ENCODE measurements at regions not wholly inside any gene's neighbourhood (a gene's known extent, or its start where the extent isn't known, plus 50 kb on each side); places are given as distances from the start of the nearest gene placed in this dataset.
"Not testable (repeated sequence)": the region's sequence is repeated elsewhere in the genome, so short reads cannot be mapped to it uniquely, and the experiment has no call there.

DNA sequence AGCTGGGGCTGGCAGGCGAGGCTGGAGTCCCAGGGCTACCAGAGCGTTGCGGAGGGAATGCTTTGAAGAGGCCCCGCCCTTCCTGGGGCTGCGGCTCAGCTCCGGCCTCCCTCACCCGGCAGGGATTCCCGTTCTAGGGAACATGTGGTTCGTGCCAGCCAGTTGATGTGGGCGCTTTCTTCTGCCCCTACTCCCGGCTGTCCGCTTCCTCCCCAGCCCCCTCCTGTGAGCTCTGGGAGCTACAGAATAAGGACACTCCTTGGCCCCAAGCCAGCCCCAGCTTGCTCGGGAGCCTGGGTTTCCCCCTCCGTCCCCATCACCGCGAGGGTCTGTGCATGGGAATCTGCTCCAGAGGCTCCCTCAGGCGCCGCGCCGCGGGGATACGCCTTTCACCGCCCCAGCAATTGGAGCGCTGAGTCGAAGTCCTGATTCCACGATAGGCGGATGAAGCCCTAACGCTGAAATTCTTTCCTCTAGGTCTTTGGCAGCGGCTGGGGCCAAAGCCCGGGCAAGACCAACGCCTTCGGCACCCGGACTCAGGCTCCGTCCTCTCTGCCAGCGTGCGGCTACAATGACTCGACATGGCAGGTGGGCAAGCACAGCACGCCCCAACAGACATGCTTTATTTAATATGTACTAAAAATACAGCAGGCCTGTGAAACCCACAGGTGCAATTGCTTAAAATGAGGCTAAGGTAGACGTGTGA is 69.5 kb downstream of the KLF15 start:
- TF ChIP-seq, protein P1, sequence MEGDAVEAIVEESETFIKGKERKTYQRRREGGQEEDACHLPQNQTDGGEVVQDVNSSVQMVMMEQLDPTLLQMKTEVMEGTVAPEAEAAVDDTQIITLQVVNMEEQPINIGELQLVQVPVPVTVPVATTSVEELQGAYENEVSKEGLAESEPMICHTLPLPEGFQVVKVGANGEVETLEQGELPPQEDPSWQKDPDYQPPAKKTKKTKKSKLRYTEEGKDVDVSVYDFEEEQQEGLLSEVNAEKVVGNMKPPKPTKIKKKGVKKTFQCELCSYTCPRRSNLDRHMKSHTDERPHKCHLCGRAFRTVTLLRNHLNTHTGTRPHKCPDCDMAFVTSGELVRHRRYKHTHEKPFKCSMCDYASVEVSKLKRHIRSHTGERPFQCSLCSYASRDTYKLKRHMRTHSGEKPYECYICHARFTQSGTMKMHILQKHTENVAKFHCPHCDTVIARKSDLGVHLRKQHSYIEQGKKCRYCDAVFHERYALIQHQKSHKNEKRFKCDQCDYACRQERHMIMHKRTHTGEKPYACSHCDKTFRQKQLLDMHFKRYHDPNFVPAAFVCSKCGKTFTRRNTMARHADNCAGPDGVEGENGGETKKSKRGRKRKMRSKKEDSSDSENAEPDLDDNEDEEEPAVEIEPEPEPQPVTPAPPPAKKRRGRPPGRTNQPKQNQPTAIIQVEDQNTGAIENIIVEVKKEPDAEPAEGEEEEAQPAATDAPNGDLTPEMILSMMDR (conservative IDR thresholded peaks at IDR 0.05; ENCODE audit: low read depth, low read length): no peak
- peak overlapping the region; percentile 55 for H3K4me3 ChIP-seq (ENCODE audit: low read depth, low read length)

DNA sequence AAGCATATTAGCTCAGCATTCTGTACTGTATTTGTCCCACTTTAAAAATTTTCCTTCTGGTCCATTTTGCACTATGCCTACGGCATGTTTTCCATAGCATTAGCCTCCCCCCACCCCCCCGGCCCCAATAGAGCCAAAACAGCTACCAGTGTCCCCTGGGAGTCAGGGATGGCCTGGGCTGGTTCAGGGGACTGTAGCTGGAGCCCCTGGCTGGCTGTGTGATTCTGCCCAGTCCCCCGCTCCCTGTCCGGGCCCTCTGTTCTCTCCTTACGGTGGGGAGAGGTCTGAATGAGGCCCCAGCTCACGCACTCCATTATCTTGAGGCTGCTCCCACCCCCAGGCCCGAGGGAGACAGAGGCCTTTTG is 70.1 kb downstream of the KLF15 start:
- peak overlapping the region; percentile 55 for H3K4me3 ChIP-seq (ENCODE audit: low read depth, low read length)
- DNase-seq (ENCODE audit: low read depth): no peak
- TF ChIP-seq, protein P1 (conservative IDR thresholded peaks at IDR 0.05; ENCODE audit: low read depth, low read length): no peak

More for the DNA sequence above, 69.5 kb downstream of the KLF15 start:
- peak; percentile 49 for DNase-seq (ENCODE audit: low read depth)

DNA sequence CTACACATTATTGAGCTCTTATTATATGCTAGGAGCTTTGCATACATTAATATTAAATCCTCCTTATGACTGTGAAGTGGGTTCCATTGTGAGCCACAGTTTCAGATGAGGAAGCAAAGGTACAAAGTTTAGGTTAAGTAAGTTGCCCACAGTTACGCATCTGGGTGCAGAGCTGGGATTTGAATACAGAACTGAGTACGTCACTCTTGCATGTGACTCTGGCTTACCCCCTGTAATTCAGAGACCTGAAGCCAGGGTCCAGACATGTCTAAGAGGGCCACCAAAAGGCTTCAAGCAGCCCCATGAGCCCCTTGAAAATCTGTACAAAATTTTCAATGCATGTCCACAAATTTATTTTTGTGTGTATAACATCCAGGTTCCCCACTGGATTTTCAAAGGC is 71.8 kb downstream of the KLF15 start:
- DNase-seq (ENCODE audit: low read depth): no peak
- no peak overlapping the region for H3K4me3 ChIP-seq (ENCODE audit: low read depth, low read length)
- TF ChIP-seq, protein P1 (conservative IDR thresholded peaks at IDR 0.05; ENCODE audit: low read depth, low read length): no peak

DNA sequence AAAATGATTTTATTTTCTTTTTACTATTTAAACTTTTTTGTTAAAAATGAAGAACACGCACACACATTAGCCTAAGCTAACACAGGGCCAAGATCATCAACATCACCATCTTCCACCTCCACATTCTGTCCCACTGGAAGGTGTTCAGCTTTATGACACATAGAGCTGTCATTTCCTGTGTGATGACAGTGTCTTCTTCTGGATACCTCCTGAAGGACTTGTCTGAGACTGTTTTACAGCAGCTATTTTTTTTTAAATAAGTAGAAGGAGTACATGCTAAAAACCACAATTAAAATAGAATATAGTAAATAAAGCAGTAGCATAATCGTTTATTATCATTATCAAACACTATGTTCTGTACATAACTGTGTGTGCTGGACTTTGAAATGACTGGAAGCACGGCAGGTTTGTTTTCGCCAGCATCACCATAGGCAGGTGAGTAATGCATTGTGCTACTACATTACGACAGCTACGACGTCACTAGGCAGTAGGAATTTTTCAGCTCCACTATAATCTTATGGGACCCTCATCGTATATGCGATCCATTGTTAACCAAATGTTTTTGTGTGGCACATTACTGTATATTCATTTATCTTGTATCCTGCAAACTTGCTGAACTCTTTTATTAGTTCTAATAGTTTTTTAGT is 72.8 kb downstream of the KLF15 start:
- no peak overlapping the region for H3K4me3 ChIP-seq (ENCODE audit: low read depth, low read length)
- TF ChIP-seq, protein P1 (conservative IDR thresholded peaks at IDR 0.05; ENCODE audit: low read depth, low read length): no peak
- peak; percentile 31 for DNase-seq (ENCODE audit: low read depth)

DNA sequence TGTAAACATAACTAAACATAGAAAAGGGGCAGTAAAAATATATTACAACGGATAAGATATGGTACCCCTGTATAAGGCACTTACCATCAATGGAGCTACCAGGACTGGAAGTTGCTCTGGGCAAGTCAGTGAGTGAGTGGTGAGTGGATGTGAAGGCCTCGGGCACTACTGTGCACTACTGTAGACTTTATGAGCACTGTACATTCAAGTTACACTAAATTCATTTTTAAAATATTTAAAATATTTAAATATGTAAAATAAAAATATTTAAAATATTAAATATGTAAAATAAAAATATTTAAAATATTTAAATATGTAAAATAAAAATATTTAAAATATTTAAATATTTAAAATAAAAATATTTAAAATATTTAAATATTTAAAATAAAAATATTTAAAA is 73.6 kb downstream of the KLF15 start:
- H3K4me3 ChIP-seq (ENCODE audit: low read depth, low read length); DNase-seq (ENCODE audit: low read depth): not testable (repeated sequence)

DNA sequence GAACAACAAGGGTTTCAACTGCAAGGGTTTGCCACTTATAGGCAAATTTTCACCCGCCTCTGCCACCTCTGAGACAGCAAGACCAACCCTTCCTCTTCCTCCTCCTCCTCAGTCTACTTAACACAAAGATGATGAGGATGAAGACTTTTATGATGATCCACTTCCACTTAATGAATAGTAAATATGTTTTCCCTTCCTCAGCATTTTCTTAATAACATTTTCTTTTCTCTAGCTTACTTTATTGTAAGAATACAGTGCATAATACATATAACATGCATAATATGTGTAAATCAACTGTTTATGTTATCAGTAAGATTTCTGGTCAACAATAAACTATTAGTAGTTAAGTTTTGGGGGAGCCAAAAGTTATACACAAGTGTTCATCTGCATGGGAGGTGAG is 77.4 kb downstream of the KLF15 start:
- no peak overlapping the region for H3K4me3 ChIP-seq (ENCODE audit: low read depth, low read length)
- TF ChIP-seq, protein P1 (conservative IDR thresholded peaks at IDR 0.05; ENCODE audit: low read depth, low read length): no peak
- DNase-seq (ENCODE audit: low read depth): no peak

DNA sequence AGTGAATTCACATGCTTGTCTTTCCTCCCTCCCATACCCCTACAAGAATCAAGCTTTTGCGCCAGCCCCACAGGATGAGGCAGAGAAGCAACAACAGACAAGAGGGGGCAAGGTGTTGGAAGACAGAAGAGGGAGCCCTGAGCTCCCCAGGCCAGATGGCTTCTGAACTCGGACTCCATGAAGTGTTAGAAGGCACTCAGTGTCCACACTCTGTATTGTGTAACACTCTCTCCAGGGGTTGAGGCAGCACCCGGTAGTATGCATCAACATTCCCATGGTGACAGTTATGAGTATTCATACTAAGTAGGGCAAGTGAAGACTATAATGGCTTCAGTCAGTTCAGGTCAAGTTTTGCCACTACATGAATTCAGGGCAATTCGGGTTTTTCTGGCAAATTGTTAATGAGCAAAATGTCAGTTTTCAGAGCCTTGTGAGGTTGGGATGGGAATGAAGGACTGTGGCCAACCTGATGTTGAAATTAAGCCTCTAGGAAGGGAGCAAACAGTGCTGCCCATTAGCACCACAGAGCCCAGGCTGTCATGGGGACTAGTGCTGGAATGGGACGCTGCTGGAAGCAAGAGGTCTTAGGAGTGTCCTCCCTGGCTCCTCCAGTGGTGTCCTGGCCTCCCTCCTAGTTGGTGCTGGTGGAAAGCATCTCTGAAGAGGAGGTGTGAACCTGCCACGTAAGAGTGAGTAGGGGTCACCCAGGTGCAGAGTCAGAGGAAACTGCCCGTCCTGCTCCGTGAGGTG is 79.4 kb downstream of the KLF15 start:
- TF ChIP-seq, protein P1 (conservative IDR thresholded peaks at IDR 0.05; ENCODE audit: low read depth, low read length): no peak
- no peak overlapping the region for H3K4me3 ChIP-seq (ENCODE audit: low read depth, low read length)
- DNase-seq (ENCODE audit: low read depth): peak; percentile 56
